Parathyroid adenoma (tissue), 2 donors: ENCODE measurements at regions not wholly inside any gene's neighbourhood (a gene's known extent, or its start where the extent isn't known, plus 50 kb on each side); places are given as distances from the start of the nearest gene placed in this dataset.

ENCODE experiments used
- H2AFZ ChIP-seq: fragments of 300-600 bp; sonication (generic); one replicate; pipeline ENCODE4 v1.7.0; 2017; ENCODE audit warnings: antibody characterized with exemption, mild to moderate bottlenecking
- H3K27ac ChIP-seq: fragments of 300-600 bp; sonication (generic); one replicate; pipeline ENCODE4 v1.7.0; 2017
- H3K27me3 ChIP-seq: fragments of 300-600 bp; sonication (generic); one replicate; pipeline ENCODE4 v1.7.0; 2017; ENCODE audit warnings: low read length; ENCODE audit not compliant: control insufficient read depth, insufficient read depth
- H3K36me3 ChIP-seq: fragments of 300-600 bp; sonication (generic); one replicate; pipeline ENCODE4 v1.7.0; 2017; ENCODE audit warnings: low read length; ENCODE audit not compliant: control insufficient read depth, insufficient read depth
- H3K4me1 ChIP-seq: fragments of 300-600 bp; sonication (generic); one replicate; pipeline ENCODE4 v1.7.0; 2017; ENCODE audit warnings: control low read depth
- H3K4me2 ChIP-seq: fragments of 300-600 bp; sonication (generic); one replicate; pipeline ENCODE4 v1.7.0; 2017; ENCODE audit warnings: low read length
- H3K4me3 ChIP-seq: fragments of 300-600 bp; sonication (generic); one replicate; pipeline ENCODE4 v1.7.0; 2017; ENCODE audit warnings: low read depth, low read length
- H3K79me2 ChIP-seq: fragments of 300-600 bp; sonication (generic); one replicate; pipeline ENCODE4 v1.7.0; 2017; ENCODE audit warnings: control low read depth
- H3K9ac ChIP-seq: fragments of 300-600 bp; sonication (generic); one replicate; pipeline ENCODE4 v1.7.0; 2017; ENCODE audit warnings: mild to moderate bottlenecking
- H3K9me3 ChIP-seq: fragments of 300-600 bp; sonication (generic); one replicate; pipeline ENCODE4 v1.7.0; 2017; ENCODE audit warnings: low read length; ENCODE audit not compliant: control insufficient read depth
- TF ChIP-seq, protein P1 (sequence below): fragments of 300-600 bp; sonication (generic); IDR thresholded peaks from one replicate; pipeline ENCODE4 v1.7.0; 2017; ENCODE audit warnings: antibody characterized with exemption, mild to moderate bottlenecking
- donor health status: primary hyperparathyroidism.

DNA sequence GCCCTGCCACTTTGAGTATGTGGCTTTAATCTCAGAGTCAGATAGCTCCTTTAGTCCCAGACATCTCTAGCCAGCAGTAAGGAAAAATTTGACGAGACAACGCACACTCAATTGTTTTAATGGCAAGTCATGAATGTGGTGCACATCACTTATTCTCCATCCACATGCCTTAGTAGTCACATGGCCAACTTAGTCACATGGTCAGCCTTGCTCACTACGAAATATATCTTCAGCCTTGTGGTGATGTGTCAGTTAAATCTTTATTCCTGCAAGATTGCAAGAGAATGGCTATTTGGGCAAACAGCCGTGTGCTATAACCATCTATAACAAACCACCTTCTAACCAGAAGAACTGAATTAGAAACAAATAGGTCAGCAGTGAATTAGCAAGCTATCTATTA is 871.1 kb upstream of the CELF2 start:
- no peak overlapping the region for H3K27ac ChIP-seq
- H2AFZ ChIP-seq: no peak overlapping the region
- no peak overlapping the region for H3K9ac ChIP-seq
- no peaks in the 10 kb centered on the region for H3K4me1 ChIP-seq
- no peaks in the 10 kb centered on the region for H3K36me3 ChIP-seq
- H3K79me2 ChIP-seq: no peaks in the 10 kb centered on the region
- H3K27me3 ChIP-seq: no peaks in the 10 kb centered on the region
- TF ChIP-seq, protein P1, sequence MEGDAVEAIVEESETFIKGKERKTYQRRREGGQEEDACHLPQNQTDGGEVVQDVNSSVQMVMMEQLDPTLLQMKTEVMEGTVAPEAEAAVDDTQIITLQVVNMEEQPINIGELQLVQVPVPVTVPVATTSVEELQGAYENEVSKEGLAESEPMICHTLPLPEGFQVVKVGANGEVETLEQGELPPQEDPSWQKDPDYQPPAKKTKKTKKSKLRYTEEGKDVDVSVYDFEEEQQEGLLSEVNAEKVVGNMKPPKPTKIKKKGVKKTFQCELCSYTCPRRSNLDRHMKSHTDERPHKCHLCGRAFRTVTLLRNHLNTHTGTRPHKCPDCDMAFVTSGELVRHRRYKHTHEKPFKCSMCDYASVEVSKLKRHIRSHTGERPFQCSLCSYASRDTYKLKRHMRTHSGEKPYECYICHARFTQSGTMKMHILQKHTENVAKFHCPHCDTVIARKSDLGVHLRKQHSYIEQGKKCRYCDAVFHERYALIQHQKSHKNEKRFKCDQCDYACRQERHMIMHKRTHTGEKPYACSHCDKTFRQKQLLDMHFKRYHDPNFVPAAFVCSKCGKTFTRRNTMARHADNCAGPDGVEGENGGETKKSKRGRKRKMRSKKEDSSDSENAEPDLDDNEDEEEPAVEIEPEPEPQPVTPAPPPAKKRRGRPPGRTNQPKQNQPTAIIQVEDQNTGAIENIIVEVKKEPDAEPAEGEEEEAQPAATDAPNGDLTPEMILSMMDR: no peak
- H3K9me3 ChIP-seq: no peaks in the 10 kb centered on the region
- no peak overlapping the region for H3K4me2 ChIP-seq
- no peak overlapping the region for H3K4me3 ChIP-seq

DNA sequence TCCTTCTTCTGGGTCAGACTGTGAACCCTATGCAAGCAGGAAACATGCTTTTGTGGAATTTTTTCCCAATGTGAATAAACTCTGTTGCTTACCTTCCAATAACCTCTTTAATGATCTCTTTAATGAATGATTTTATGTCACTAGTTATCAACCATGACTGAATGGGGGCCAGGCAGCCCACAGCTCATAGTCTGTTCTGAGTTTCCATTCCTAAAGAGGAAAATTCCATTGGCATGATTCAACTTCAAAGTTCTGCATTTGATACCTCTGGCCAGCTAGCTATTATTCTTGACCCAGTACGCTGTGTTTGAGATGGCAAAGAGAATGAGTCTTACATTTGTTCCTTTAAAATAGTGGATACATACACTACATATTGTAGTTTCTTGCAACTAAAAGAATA is 867.8 kb upstream of the CELF2 start:
- H3K36me3 ChIP-seq: no peaks in the 10 kb centered on the region
- H3K9ac ChIP-seq: no peak overlapping the region
- no peak overlapping the region for H3K27ac ChIP-seq
- H3K79me2 ChIP-seq: no peaks in the 10 kb centered on the region
- no peak overlapping the region for H3K4me3 ChIP-seq
- H2AFZ ChIP-seq: no peak overlapping the region
- no peaks in the 10 kb centered on the region for H3K27me3 ChIP-seq
- no peak overlapping the region for H3K4me2 ChIP-seq
- H3K9me3 ChIP-seq: no peaks in the 10 kb centered on the region
- H3K4me1 ChIP-seq: no peaks in the 10 kb centered on the region
- TF ChIP-seq, protein P1: no peak

DNA sequence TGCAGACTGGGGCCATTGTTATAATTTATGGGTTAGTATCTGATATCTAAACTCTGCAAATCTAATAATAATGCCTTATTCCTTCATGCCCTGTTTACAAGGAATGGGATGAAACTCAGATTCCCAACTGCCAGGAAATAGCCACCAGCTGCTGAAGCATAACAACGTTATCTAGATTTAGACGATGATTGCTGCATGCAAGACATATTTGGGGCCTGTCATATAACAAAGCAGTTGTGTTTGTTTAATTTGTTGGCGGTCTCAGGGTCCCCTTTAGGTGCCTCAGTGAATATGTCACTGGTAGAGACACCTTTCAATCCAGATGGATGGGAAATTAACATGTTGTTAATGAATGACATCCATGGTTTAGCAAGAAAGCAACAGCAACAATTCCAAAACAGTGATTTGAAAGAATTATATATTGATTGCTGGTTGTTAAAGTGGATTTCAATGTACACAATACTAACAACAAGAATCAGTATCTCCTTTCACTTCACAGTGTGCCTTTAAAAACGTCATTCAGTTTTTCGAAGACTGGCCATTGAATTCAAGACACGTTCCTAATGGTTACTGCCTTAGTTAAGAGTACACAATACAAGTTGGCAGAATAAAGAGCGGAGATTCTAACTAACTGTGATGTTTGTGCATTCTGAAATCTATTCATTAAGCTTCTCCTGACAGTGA is 860.6 kb upstream of the CELF2 start:
- H3K4me3 ChIP-seq: no peak overlapping the region
- H3K27me3 ChIP-seq: no peaks in the 10 kb centered on the region
- TF ChIP-seq, protein P1: no peak
- H3K79me2 ChIP-seq: no peaks in the 10 kb centered on the region
- H3K27ac ChIP-seq: no peak overlapping the region
- H3K9me3 ChIP-seq: no peaks in the 10 kb centered on the region
- no peaks in the 10 kb centered on the region for H3K36me3 ChIP-seq
- no peak overlapping the region for H3K4me2 ChIP-seq
- no peaks in the 10 kb centered on the region for H3K4me1 ChIP-seq
- H3K9ac ChIP-seq: no peak overlapping the region
- H2AFZ ChIP-seq: no peak overlapping the region

GRCh38 chr10:10160821-10161312 is 856.8 kb upstream of the CELF2 start:
- Histone ChIP-seq H3K36me3 (no peaks in the 10 kb centered on the region), H3K9ac (no peak overlapping the region), H3K9me3 (no peaks in the 10 kb centered on the region), H3K4me2 (no peak overlapping the region), H3K79me2 (no peaks in the 10 kb centered on the region), H3K27ac (no peak overlapping the region), H3K27me3 (no peaks in the 10 kb centered on the region), H2AFZ (no peak overlapping the region), H3K4me3 (no peak overlapping the region), H3K4me1 (peaks cover 2% of the 10 kb centered on the region)
- TF ChIP-seq, protein P1: no peak

GRCh38 chr10:10164848-10165247 is 852.8 kb upstream of the CELF2 start:
- peaks cover 2% of the 10 kb centered on the region for H3K4me1 ChIP-seq
- no peak overlapping the region for H3K27ac ChIP-seq
- no peaks in the 10 kb centered on the region for H3K27me3 ChIP-seq
- no peaks in the 10 kb centered on the region for H3K9me3 ChIP-seq
- no peak overlapping the region for H3K4me3 ChIP-seq
- TF ChIP-seq, protein P1: no peak
- H3K79me2 ChIP-seq: no peaks in the 10 kb centered on the region
- no peaks in the 10 kb centered on the region for H3K36me3 ChIP-seq
- no peak overlapping the region for H3K9ac ChIP-seq
- no peak overlapping the region for H3K4me2 ChIP-seq
- no peak overlapping the region for H2AFZ ChIP-seq
